ENCODE measurements at regions not wholly inside any gene's neighbourhood (a gene's known extent, or its start where the extent isn't known, plus 50 kb on each side); places are given as distances from the start of the nearest gene placed in this dataset.
"Not testable (repeated sequence)": the region's sequence is repeated elsewhere in the genome, so short reads cannot be mapped to it uniquely, and the experiment has no call there.

DNA sequence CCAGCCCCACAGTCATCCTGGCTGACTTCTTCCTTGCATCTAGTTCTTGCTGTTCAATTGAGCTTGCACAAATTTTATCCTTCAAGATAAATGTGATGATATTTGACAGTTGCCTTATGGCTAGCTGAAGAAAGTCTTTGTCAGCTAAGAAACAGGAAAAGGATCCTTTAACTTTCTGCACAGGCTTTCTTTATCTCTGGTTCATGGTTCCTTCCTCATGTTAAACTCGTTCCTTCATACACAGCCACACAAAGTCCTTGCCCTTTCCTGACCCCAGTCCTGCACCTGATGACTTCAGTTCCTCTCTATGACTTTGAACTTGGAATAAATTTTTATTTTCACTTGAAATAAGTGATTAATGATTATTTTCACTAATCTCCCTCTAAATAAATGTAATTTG, 132.5 kb upstream of the PRSS3 start:
- TF ChIP-seq, protein P1, sequence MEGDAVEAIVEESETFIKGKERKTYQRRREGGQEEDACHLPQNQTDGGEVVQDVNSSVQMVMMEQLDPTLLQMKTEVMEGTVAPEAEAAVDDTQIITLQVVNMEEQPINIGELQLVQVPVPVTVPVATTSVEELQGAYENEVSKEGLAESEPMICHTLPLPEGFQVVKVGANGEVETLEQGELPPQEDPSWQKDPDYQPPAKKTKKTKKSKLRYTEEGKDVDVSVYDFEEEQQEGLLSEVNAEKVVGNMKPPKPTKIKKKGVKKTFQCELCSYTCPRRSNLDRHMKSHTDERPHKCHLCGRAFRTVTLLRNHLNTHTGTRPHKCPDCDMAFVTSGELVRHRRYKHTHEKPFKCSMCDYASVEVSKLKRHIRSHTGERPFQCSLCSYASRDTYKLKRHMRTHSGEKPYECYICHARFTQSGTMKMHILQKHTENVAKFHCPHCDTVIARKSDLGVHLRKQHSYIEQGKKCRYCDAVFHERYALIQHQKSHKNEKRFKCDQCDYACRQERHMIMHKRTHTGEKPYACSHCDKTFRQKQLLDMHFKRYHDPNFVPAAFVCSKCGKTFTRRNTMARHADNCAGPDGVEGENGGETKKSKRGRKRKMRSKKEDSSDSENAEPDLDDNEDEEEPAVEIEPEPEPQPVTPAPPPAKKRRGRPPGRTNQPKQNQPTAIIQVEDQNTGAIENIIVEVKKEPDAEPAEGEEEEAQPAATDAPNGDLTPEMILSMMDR (IDR thresholded peaks at IDR 0.05): no peak
- no peak overlapping the region for H3K9ac ChIP-seq (ENCODE audit: low read depth in 2 of 2, low read length in 2 of 2)
- H3K36me3 ChIP-seq: no peaks in the 10 kb centered on the region
- intact Hi-C loops (cut with DNase I): no loop called here
- H3K27me3 ChIP-seq: no peaks in the 10 kb centered on the region
- no peak overlapping the region for H3K4me3 ChIP-seq
- no peaks in the 10 kb centered on the region for H3K9me3 ChIP-seq
- DNase-seq: no peak
- H3K4me1 ChIP-seq: no peaks in the 10 kb centered on the region
- no peak overlapping the region for H3K27ac ChIP-seq

DNA sequence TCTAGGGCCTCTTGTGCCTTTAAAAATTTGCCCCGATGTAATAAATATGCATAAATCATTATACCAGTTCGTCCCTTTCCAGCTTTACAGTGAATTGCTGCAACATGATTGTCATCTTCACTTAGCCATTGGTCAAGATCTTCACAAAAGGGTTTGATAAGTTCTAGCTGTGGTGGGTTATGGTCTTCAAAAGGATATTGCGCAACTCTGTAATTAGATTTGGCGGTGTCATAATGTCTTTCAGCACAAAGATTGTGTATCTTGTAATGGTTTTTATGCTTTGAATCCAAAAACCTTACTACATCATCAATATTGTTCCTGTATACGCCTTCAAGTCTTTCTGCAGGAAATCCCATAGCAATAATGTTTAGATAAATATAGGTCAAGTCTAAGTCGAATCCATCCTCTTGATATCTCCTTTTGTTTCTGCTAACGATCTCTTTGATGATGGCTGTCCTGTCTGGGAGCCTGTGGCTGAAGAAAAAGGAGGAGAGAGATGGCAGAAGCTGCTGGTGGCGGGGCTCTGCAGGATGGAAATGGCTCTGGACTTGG, 119.1 kb upstream of the PRSS3 start:
- H3K4me1 ChIP-seq; intact Hi-C loops (cut with DNase I); H3K36me3 ChIP-seq; DNase-seq; H3K9me3 ChIP-seq; H3K9ac ChIP-seq (ENCODE audit: low read depth in 2 of 2, low read length in 2 of 2): not testable (repeated sequence)
- Histone ChIP-seq H3K27me3 (peaks cover 22% of the 10 kb centered on the region), H3K27ac (peak overlapping the region; percentile 55), H3K4me3 (peak overlapping the region; percentile 36)

DNA sequence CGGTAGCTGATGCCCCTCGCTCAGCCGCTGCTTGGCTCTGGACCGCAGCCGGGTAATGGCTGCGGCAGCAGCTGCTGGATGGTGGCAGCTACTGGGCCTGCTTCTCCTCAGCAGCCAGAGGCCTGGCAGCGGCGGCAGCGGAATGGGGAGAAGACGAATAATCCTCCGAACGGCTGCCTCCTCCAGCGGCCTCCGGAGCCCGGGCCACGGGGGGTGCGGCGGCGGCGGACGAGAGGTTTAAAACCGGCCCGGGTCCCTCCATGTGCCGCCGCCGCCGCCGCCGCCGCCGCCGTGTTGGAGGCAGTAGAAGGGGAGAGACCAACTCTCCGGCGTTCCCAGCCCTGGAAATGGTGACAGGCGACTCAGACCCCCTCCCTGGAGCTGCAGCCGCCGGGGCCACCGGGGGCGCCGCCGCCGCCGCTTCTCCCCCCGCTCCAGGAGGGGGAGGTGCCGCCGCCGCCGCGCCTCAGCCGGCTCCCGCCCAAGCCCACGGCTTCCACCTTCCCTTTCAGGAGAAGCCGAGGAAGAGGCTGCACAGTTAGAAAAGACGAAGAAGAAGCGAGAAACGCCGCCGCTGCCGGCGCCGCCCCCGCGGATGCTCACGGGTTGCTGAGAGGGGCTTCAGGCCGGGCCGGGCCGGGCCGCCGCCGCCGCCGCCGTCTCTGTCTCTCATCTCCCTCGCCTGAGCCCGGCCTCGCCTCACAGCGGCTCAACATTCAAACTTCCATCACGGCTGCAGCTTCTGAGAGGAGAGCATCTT, 118.4 kb upstream of the PRSS3 start:
- TF ChIP-seq, protein P1 (IDR thresholded peaks at IDR 0.05): no peak
- peak; percentile 18 for DNase-seq
- peak overlapping the region; percentile 36 for H3K4me3 ChIP-seq
- intact Hi-C loops (cut with DNase I): no loop called here
- no peaks in the 10 kb centered on the region for H3K9me3 ChIP-seq
- no peaks in the 10 kb centered on the region for H3K4me1 ChIP-seq
- H3K36me3 ChIP-seq: no peaks in the 10 kb centered on the region
- peak overlapping the region; percentile 55 for H3K27ac ChIP-seq
- H3K9ac ChIP-seq (ENCODE audit: low read depth in 2 of 2, low read length in 2 of 2): no peak overlapping the region
- H3K27me3 ChIP-seq: peaks cover 22% of the 10 kb centered on the region

DNA sequence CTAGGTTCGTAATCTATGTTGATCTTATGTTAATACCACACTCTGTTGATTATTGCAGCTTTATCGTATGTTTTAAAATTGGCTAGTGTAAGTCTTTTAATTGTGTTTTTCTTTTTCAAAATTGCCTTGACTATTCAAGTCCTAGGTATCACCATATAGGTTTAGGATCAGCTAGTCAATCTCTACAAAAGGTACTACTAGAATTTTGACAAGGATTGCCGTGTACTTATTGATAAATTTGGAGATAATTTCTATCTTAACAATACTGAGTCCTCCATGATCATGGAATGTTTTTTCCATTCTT, 117.9 kb upstream of the PRSS3 start:
- intact Hi-C loops (cut with DNase I): no loop called here
- no peak for DNase-seq
- H3K4me3 ChIP-seq: peak overlapping the region; percentile 36
- H3K27ac ChIP-seq: no peak overlapping the region
- H3K27me3 ChIP-seq: peaks cover 22% of the 10 kb centered on the region
- H3K9me3 ChIP-seq: no peaks in the 10 kb centered on the region
- TF ChIP-seq, protein P1 (IDR thresholded peaks at IDR 0.05): no peak
- H3K4me1 ChIP-seq: no peaks in the 10 kb centered on the region
- H3K9ac ChIP-seq (ENCODE audit: low read depth in 2 of 2, low read length in 2 of 2): no peak overlapping the region
- H3K36me3 ChIP-seq: no peaks in the 10 kb centered on the region

DNA sequence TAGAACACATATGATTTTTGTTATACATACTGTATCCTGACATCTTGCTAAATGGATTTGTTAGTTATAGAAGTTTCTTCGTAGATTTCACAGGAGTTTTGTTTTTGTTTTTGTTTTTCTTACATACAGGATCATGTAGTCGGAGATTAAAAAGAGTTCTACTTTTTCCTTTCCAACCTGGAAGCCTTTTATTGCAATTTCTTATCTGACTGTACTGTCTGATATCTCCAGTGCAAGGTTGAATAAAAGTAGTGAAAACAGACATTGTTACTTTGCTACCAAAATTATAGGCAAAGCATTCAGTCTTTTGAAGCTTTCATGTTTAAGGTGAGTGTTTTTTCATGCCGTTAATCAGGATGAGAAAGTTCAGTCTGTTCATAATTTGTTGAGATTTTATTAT, 117.4 kb upstream of the PRSS3 start:
- Histone ChIP-seq H3K27me3 (peaks cover 22% of the 10 kb centered on the region), H3K4me3 (no peak overlapping the region), H3K9ac (ENCODE audit: low read depth in 2 of 2, low read length in 2 of 2) (no peak overlapping the region), H3K36me3 (no peaks in the 10 kb centered on the region), H3K27ac (no peak overlapping the region), H3K9me3 (no peaks in the 10 kb centered on the region), H3K4me1 (no peaks in the 10 kb centered on the region)
- DNase-seq: no peak
- TF ChIP-seq, protein P1 (IDR thresholded peaks at IDR 0.05): no peak
- intact Hi-C loops (cut with DNase I): no loop called here

DNA sequence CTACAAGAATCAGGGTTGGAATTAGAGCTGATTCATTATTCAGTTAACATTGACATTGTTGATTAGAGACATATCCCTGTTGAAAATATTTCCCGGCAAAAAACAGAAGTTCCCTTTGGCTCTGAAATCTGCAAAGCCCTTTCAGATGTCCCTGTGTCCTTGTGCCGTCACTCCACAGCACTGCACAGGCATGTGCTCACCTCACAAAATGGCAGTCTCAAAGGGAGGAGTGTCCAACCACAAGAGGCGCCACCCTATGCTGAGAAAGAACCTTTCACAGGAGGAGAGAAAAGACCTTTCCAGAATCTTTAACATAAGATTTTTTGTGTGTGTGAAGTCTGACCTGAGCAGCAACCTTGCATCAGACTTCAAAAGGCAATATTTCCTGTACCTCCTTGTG, 112.8 kb upstream of the PRSS3 start:
- Histone ChIP-seq H3K27ac (no peak overlapping the region), H3K9me3 (no peaks in the 10 kb centered on the region), H3K36me3 (no peaks in the 10 kb centered on the region), H3K27me3 (peaks cover 14% of the 10 kb centered on the region), H3K4me1 (no peaks in the 10 kb centered on the region), H3K4me3 (no peak overlapping the region), H3K9ac (ENCODE audit: low read depth in 2 of 2, low read length in 2 of 2) (no peak overlapping the region)
- TF ChIP-seq, protein P1 (IDR thresholded peaks at IDR 0.05): no peak
- intact Hi-C loops (cut with DNase I): no loop called here
- no peak for DNase-seq
